ENCODE measurements at regions not wholly inside any gene's neighbourhood (a gene's known extent, or its start where the extent isn't known, plus 50 kb on each side); places are given as distances from the start of the nearest gene placed in this dataset.

DNA sequence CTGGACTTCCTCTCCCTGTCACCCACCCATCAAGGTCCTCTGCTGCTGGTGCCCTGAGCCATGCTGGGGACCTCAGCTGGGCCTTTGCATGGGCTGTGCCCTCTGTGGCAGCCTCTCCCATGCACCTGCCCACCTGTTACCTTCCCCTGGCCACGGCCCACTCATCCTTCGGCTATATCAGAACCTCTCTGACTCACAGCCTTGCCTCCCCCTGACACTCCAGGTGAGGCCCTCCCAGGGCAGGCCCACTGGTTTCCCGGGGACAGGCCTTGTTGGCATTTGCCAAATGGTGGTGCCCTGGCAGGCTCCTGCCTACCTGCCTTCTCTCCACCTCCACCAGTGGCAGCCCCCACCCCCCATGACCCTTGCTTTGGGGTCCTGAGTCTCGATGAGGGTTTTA, 73.7 kb upstream of the PRR5 start:
- dilution Hi-C loops (cut with MboI; ENCODE audit: extremely low pct_ligation_motif_present, low sequenced_read_pairs) (no loop called here), intact Hi-C loops (cut with micrococcal nuclease) (loop anchor here (10.0 kb wide), 1 partner anchor 263 kb away; no protein-coding TSS in a partner anchor)
- no peaks in the 10 kb centered on the region for H3K27me3 ChIP-seq (ENCODE audit: control insufficient read depth in 2 of 2, insufficient read depth in 2 of 2, low read length in 2 of 2)
- H3K36me3 ChIP-seq (ENCODE audit: control insufficient read depth in 2 of 2, extremely low read depth in 1 of 2, insufficient read depth in 2 of 2, low read length in 2 of 2) = no peaks in the 10 kb centered on the region
- POLR2A ChIA-PET = no interaction called here
- FAIRE-seq = no peak
- no peak overlapping the region for H2AFZ ChIP-seq (ENCODE audit: low read depth, low read length)
- H3K9ac ChIP-seq (replicated peaks; ENCODE audit: extremely low read depth, insufficient read depth, low read length) = no peak overlapping the region
- no peaks in the 10 kb centered on the region for H3K79me2 ChIP-seq (ENCODE audit: control insufficient read depth, insufficient read depth, low read length)
- H3K9me1 ChIP-seq (replicated peaks; ENCODE audit: control insufficient read depth, extremely low read depth, insufficient read depth, low read length) = no peaks in the 10 kb centered on the region
- no peaks in the 10 kb centered on the region for H4K20me1 ChIP-seq (replicated peaks; ENCODE audit: control insufficient read depth, extremely low read depth, insufficient read depth, low read length)
- no peak for DNase-seq (ENCODE audit: low read depth, low spot score)
- BruUV-seq (replicated peaks) = no TSS peak
- no peak overlapping the region for H3K4me2 ChIP-seq (ENCODE audit: insufficient read depth, low read length)
- TF ChIP-seq MYC (IDR thresholded peaks at IDR 0.05; ENCODE audit: low read depth, low read length) (no peak), POLR2AphosphoS5 (IDR thresholded peaks at IDR 0.05; ENCODE audit: insufficient read depth, low read depth, low read length) (no peak)
- H3K27ac ChIP-seq (ENCODE audit: insufficient read depth, low read depth, low read length) = no peak overlapping the region
- CTCF ChIA-PET = interaction anchor here (2.0 kb wide), 1 partner anchor 635 kb away, joined by 25 read pairs; no protein-coding TSS in a partner anchor
- no peaks in the 10 kb centered on the region for H3K4me1 ChIP-seq (ENCODE audit: control insufficient read depth, extremely low read depth, insufficient read depth, low read length)
- no peaks in the 10 kb centered on the region for H3K9me3 ChIP-seq (replicated peaks; ENCODE audit: control insufficient read depth, insufficient read depth, low read length)
- H3K4me3 ChIP-seq (replicated peaks in 1 of 3; ENCODE audit: insufficient read depth in 1 of 3, low read depth in 1 of 3, low read length in 3 of 3) = no peak overlapping the region

DNA sequence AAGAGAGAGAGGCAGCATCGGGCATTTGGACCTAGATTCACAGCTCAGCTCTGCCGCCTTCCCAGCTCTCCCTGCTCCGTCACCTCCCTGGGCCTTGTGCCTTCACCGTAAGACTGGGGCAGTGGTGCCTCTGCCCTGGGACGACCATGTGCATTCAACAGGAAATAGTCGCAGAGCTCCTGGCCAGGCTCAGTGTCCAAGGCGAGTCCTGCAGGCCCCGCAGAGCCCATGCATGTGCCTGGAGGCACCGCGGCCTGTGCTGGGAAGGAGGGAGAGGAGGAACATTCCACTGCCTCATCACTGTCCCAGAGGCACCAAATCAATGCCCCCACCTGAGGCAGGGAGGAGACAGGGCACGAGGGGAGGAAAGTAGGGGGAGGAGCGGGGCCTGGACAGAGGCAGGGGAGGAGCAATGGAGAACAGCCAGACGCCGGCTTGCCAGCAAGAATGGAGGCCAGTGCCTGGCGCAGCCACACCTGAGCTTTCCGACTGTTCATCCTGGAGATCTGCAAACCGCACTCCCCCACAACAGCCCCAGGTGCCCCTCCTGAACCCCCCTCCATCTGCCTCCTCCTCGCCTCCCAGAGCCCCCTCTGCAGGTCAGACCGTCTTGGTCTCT, 74.4 kb upstream of the PRR5 start:
- POLR2A ChIA-PET = no interaction called here
- no TSS peak for BruUV-seq (replicated peaks)

More for the DNA sequence above, 74.4 kb upstream of the PRR5 start:
- TF ChIP-seq, protein P1, sequence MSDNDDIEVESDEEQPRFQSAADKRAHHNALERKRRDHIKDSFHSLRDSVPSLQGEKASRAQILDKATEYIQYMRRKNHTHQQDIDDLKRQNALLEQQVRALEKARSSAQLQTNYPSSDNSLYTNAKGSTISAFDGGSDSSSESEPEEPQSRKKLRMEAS (IDR thresholded peaks at IDR 0.05; ENCODE audit: insufficient read depth, insufficient read length) = no peak
- TF ChIP-seq GATA2 (IDR thresholded peaks at IDR 0.05; ENCODE audit: insufficient read depth, insufficient read length, low read depth, low read length) = no peak
- no peak for TF ChIP-seq POLR2A (IDR thresholded peaks at IDR 0.05; ENCODE audit: low read depth, low read length)
- TF ChIP-seq FOS (IDR thresholded peaks at IDR 0.05; ENCODE audit: borderline replicate concordance, insufficient read depth, low read length) = no peak
- TF ChIP-seq JUN (IDR thresholded peaks at IDR 0.05; ENCODE audit: borderline replicate concordance, insufficient read depth, insufficient read length, low read depth) = no peak
- TF ChIP-seq, protein P2, sequence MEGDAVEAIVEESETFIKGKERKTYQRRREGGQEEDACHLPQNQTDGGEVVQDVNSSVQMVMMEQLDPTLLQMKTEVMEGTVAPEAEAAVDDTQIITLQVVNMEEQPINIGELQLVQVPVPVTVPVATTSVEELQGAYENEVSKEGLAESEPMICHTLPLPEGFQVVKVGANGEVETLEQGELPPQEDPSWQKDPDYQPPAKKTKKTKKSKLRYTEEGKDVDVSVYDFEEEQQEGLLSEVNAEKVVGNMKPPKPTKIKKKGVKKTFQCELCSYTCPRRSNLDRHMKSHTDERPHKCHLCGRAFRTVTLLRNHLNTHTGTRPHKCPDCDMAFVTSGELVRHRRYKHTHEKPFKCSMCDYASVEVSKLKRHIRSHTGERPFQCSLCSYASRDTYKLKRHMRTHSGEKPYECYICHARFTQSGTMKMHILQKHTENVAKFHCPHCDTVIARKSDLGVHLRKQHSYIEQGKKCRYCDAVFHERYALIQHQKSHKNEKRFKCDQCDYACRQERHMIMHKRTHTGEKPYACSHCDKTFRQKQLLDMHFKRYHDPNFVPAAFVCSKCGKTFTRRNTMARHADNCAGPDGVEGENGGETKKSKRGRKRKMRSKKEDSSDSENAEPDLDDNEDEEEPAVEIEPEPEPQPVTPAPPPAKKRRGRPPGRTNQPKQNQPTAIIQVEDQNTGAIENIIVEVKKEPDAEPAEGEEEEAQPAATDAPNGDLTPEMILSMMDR (IDR thresholded peaks at IDR 0.05; ENCODE audit: extremely low read depth in 1 of 2, insufficient read depth in 1 of 2, low read depth in 1 of 2, low read length in 2 of 2) = no peak
- Histone ChIP-seq H3K36me3 (ENCODE audit: control insufficient read depth in 2 of 2, extremely low read depth in 1 of 2, insufficient read depth in 2 of 2, low read length in 2 of 2) (no peaks in the 10 kb centered on the region), H3K27me3 (ENCODE audit: control insufficient read depth in 2 of 2, insufficient read depth in 2 of 2, low read length in 2 of 2) (no peaks in the 10 kb centered on the region), H4K20me1 (replicated peaks; ENCODE audit: control insufficient read depth, extremely low read depth, insufficient read depth, low read length) (no peaks in the 10 kb centered on the region), H3K9me3 (replicated peaks; ENCODE audit: control insufficient read depth, insufficient read depth, low read length) (no peaks in the 10 kb centered on the region), H3K4me2 (ENCODE audit: insufficient read depth, low read length) (no peak overlapping the region), H3K9ac (replicated peaks; ENCODE audit: extremely low read depth, insufficient read depth, low read length) (no peak overlapping the region), H3K79me2 (ENCODE audit: control insufficient read depth, insufficient read depth, low read length) (no peaks in the 10 kb centered on the region), H2AFZ (ENCODE audit: low read depth, low read length) (no peak overlapping the region), H3K27ac (ENCODE audit: insufficient read depth, low read depth, low read length) (no peak overlapping the region), H3K9me1 (replicated peaks; ENCODE audit: control insufficient read depth, extremely low read depth, insufficient read depth, low read length) (no peaks in the 10 kb centered on the region), H3K4me3 (replicated peaks in 1 of 3; ENCODE audit: insufficient read depth in 1 of 3, low read depth in 1 of 3, low read length in 3 of 3) (no peak overlapping the region), H3K4me1 (ENCODE audit: control insufficient read depth, extremely low read depth, insufficient read depth, low read length) (no peaks in the 10 kb centered on the region)
- intact Hi-C loops (cut with micrococcal nuclease) (loop anchor here (10.0 kb wide), 1 partner anchor 263 kb away; no protein-coding TSS in a partner anchor), dilution Hi-C loops (cut with MboI; ENCODE audit: extremely low pct_ligation_motif_present, low sequenced_read_pairs) (no loop called here)
- FAIRE-seq (no peak), DNase-seq (ENCODE audit: low read depth, low spot score) (no peak)
- CTCF ChIA-PET = interaction anchor here (0.6 to 2.0 kb wide), 15 partner anchors 8 to 1396 kb away, joined by 3 to 25 read pairs (median 5); no protein-coding TSS in a partner anchor

All from endothelial cell of umbilical vein (primary cell).